Panc1 (cell line): ENCODE measurements at regions not wholly inside any gene's neighbourhood (a gene's known extent, or its start where the extent isn't known, plus 50 kb on each side); places are given as distances from the start of the nearest gene placed in this dataset.

Experiments
- ATAC-seq: fragments of 200-7000 bp; cut with Tn5 transposase; 2 replicates; pipeline ENCODE4 v1.9.1; 2020; ENCODE audit warnings: mild to moderate bottlenecking, moderate library complexity
- BruUV-seq: library from RNA; stranded (reverse); fragments of 400-500 nt; replicated peaks from 2 replicates; lab custom pipeline; 2021; lab: Mats Ljungman, UMichigan
- CTCF ChIA-PET: fragments of 300-600 bp; sonication (Branson Sonifier 250); formaldehyde crosslinking; loops from one replicate; lab custom pipeline; 2022; ENCODE audit warnings: antibody characterized with exemption; lab: Charles Lee
- POLR2A ChIA-PET: fragments of 300-600 bp; sonication (Branson Sonifier 250); formaldehyde crosslinking; loops from one replicate; lab custom pipeline; 2022; ENCODE audit warnings: antibody characterized with exemption; lab: Charles Lee
- DNase-seq: peaks from one replicate; pipeline ENCODE4 v3.0.0-alpha.2; 2010; ENCODE audit warnings: low read depth, low spot score
- H3K27ac ChIP-seq: 2 replicates; pipeline ENCODE4 v1.5.1; 2011; ENCODE audit warnings: mild to moderate bottlenecking, low read length, inconsistent platforms
- H3K27me3 ChIP-seq: fragments of 200-500 bp; sonication (Bioruptor generic); 2 replicates; pipeline ENCODE4 v1.6.0; 2014; ENCODE audit warnings: low read length, inconsistent platforms; ENCODE audit not compliant: control insufficient read depth, insufficient read depth
- H3K36me3 ChIP-seq: fragments of 200-500 bp; sonication (Bioruptor generic); 2 replicates; pipeline ENCODE4 v1.5.1; 2014; ENCODE audit warnings: inconsistent platforms, mild to moderate bottlenecking, low read length, moderate library complexity; ENCODE audit not compliant: control insufficient read depth, insufficient read depth
- H3K4me1 ChIP-seq: 2 replicates; pipeline ENCODE4 v1.5.1; 2011; ENCODE audit warnings: inconsistent platforms, mild to moderate bottlenecking, low read length, moderate library complexity; ENCODE audit not compliant: control insufficient read depth, insufficient read depth
- H3K4me3 ChIP-seq, 2 experiments: 2 replicates each; pipeline ENCODE4 v1.5.1; 2011 to 2012; ENCODE audit warnings: low read depth in 2 of 2, low read length in 2 of 2, mild to moderate bottlenecking in 2 of 2, inconsistent platforms in 1 of 2, moderate library complexity in 1 of 2
- H3K9me3 ChIP-seq: fragments of 200-500 bp; sonication (Bioruptor generic); 2 replicates; pipeline ENCODE4 v1.5.1; 2014; ENCODE audit warnings: low read depth, mild to moderate bottlenecking, inconsistent platforms, low read length, moderate library complexity; ENCODE audit not compliant: control insufficient read depth, insufficient read depth
- CTCF ChIP-seq: fragments of 450-650 bp; IDR thresholded peaks from 2 replicates; pipeline ENCODE4 v1.5.1; 2017; ENCODE audit warnings: mild to moderate bottlenecking
- POLR2AphosphoS5 ChIP-seq: IDR thresholded peaks from 2 replicates; pipeline ENCODE4 v1.6.1; 2012; ENCODE audit warnings: mild to moderate bottlenecking, low read depth, low read length, moderate library complexity
- SIN3A ChIP-seq: IDR thresholded peaks from 2 replicates; pipeline ENCODE4 v1.6.1; 2012; ENCODE audit warnings: low read depth, mild to moderate bottlenecking, low read length, moderate library complexity, borderline replicate concordance; ENCODE audit not compliant: insufficient read depth
- TCF7L2 ChIP-seq: IDR thresholded peaks from 2 replicates; pipeline ENCODE4 v1.6.1; 2011; ENCODE audit warnings: mild to moderate bottlenecking, low read depth, low read length, inconsistent platforms
- in situ Hi-C: cut with HindIII; loops from 2 replicates; pipeline ENCODE4 v1.10.0; 2016; ENCODE audit warnings: low sequenced_read_pairs, low pct_unique_long_range_greater_than_20kb
- intact Hi-C: fragments of 100-400 bp; cut with micrococcal nuclease; formaldehyde crosslinking; loops from one replicate; pipeline ENCODE4 v1.10.0; 2022; ENCODE audit not compliant: unreplicated experiment
- TF ChIP-seq, protein P1 (sequence below), 2 experiments: IDR thresholded peaks; 2 replicates each; pipeline ENCODE4 v1.6.1; 2011 to 2012; ENCODE audit warnings: low read depth in 2 of 2, control low read depth in 1 of 2, low read length in 1 of 2, mild to moderate bottlenecking in 1 of 2, moderate library complexity in 1 of 2; ENCODE audit not compliant: insufficient read depth in 1 of 2

DNA sequence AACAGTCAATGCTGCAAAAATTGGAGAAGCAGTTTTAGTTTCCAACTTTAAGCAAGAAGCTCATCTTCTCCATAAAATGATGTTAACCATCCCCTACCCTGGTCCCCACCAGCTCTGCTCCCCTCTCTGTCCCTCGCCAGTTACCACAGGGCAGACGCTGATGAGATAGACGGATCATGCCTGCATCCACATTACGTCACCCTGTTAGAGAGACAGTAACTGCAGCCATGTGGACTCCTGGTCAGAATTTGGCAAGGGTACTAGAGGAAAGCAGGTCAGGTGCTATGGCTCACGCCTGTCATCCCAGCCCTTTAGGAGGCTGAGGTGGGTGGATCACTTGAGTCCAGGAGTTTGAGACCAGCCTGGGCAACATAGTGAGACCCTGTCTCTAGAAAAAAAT lies 81.9 kb upstream of the FZD8 start:
- H3K9me3 ChIP-seq = no peaks in the 10 kb centered on the region
- CTCF ChIA-PET = no interaction called here
- POLR2A ChIA-PET = no interaction called here
- H3K4me1 ChIP-seq = no peaks in the 10 kb centered on the region
- BruUV-seq = no TSS peak
- no peak overlapping the region for H3K27ac ChIP-seq
- no peak overlapping the region for H3K4me3 ChIP-seq
- TF ChIP-seq POLR2AphosphoS5 (no peak), TCF7L2 (no peak), SIN3A (no peak), CTCF (no peak)
- TF ChIP-seq, protein P1, sequence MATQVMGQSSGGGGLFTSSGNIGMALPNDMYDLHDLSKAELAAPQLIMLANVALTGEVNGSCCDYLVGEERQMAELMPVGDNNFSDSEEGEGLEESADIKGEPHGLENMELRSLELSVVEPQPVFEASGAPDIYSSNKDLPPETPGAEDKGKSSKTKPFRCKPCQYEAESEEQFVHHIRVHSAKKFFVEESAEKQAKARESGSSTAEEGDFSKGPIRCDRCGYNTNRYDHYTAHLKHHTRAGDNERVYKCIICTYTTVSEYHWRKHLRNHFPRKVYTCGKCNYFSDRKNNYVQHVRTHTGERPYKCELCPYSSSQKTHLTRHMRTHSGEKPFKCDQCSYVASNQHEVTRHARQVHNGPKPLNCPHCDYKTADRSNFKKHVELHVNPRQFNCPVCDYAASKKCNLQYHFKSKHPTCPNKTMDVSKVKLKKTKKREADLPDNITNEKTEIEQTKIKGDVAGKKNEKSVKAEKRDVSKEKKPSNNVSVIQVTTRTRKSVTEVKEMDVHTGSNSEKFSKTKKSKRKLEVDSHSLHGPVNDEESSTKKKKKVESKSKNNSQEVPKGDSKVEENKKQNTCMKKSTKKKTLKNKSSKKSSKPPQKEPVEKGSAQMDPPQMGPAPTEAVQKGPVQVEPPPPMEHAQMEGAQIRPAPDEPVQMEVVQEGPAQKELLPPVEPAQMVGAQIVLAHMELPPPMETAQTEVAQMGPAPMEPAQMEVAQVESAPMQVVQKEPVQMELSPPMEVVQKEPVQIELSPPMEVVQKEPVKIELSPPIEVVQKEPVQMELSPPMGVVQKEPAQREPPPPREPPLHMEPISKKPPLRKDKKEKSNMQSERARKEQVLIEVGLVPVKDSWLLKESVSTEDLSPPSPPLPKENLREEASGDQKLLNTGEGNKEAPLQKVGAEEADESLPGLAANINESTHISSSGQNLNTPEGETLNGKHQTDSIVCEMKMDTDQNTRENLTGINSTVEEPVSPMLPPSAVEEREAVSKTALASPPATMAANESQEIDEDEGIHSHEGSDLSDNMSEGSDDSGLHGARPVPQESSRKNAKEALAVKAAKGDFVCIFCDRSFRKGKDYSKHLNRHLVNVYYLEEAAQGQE (IDR thresholded peaks at IDR 0.05; ENCODE audit: insufficient read depth in 1 of 2, low read depth in 2 of 2, low read length in 1 of 2) = no peak
- DNase-seq (no peak), ATAC-seq (no peak)
- in situ Hi-C loops (no loop called here), intact Hi-C loops (no loop called here)
- H3K27me3 ChIP-seq = no peaks in the 10 kb centered on the region
- no peaks in the 10 kb centered on the region for H3K36me3 ChIP-seq

GRCh38 chr10:35723059-35723458 lies 81.0 kb upstream of the FZD8 start:
- ChIA-PET CTCF (no interaction called here), POLR2A (no interaction called here)
- no peaks in the 10 kb centered on the region for H3K9me3 ChIP-seq
- no peak overlapping the region for H3K4me3 ChIP-seq
- no peak overlapping the region for H3K27ac ChIP-seq
- no TSS peak for BruUV-seq
- DNase-seq (no peak), ATAC-seq (no peak)
- intact Hi-C loops (no loop called here), in situ Hi-C loops (no loop called here)
- H3K4me1 ChIP-seq = no peaks in the 10 kb centered on the region
- H3K36me3 ChIP-seq = no peaks in the 10 kb centered on the region
- TF ChIP-seq TCF7L2 (no peak), CTCF (no peak), SIN3A (no peak), POLR2AphosphoS5 (no peak)
- TF ChIP-seq, protein P1 (IDR thresholded peaks at IDR 0.05; ENCODE audit: insufficient read depth in 1 of 2, low read depth in 2 of 2, low read length in 1 of 2) = no peak
- H3K27me3 ChIP-seq = no peaks in the 10 kb centered on the region
